ENCODE measurements at regions not wholly inside any gene's neighbourhood (a gene's known extent, or its start where the extent isn't known, plus 50 kb on each side); places are given as distances from the start of the nearest gene placed in this dataset.

GRCh38 chr2:81462420-81462819, 1157.9 kb upstream of the LRRTM1 start:
- no peak for TF ChIP-seq CTCF (conservative IDR thresholded peaks at IDR 0.05)
- no peak overlapping the region for H3K27ac ChIP-seq

- no peak for TF ChIP-seq CTCF (conservative IDR thresholded peaks at IDR 0.05)
- H3K27ac ChIP-seq = no peak overlapping the region
Measured at GRCh38 chr2:81445176-81445575, 1140.6 kb upstream of the LRRTM1 start.

- H3K27ac ChIP-seq = no peak overlapping the region
- no peak for TF ChIP-seq CTCF (conservative IDR thresholded peaks at IDR 0.05)
Measured at GRCh38 chr2:81437456-81438000, 1133.0 kb upstream of the LRRTM1 start.

GRCh38 chr2:81436256-81436655, 1131.7 kb upstream of the LRRTM1 start:
- no peak for TF ChIP-seq CTCF (conservative IDR thresholded peaks at IDR 0.05)
- H3K27ac ChIP-seq = no peak overlapping the region

GRCh38 chr2:81412681-81413080, 1108.1 kb upstream of the LRRTM1 start:
- no peak overlapping the region for H3K27ac ChIP-seq
- TF ChIP-seq CTCF (conservative IDR thresholded peaks at IDR 0.05) = no peak

- H3K27ac ChIP-seq = no peak overlapping the region
- no peak for TF ChIP-seq CTCF (conservative IDR thresholded peaks at IDR 0.05)
Measured at GRCh38 chr2:81403508-81403907, 1099.0 kb upstream of the LRRTM1 start.

- no peak for TF ChIP-seq CTCF (conservative IDR thresholded peaks at IDR 0.05)
- H3K27ac ChIP-seq = no peak overlapping the region
Measured at GRCh38 chr2:81396417-81397019, 1092.0 kb upstream of the LRRTM1 start.

Measured in VCaP (cell line).